ENCODE measurements at regions not wholly inside any gene's neighbourhood (a gene's known extent, or its start where the extent isn't known, plus 50 kb on each side); places are given as distances from the start of the nearest gene placed in this dataset.

DNA sequence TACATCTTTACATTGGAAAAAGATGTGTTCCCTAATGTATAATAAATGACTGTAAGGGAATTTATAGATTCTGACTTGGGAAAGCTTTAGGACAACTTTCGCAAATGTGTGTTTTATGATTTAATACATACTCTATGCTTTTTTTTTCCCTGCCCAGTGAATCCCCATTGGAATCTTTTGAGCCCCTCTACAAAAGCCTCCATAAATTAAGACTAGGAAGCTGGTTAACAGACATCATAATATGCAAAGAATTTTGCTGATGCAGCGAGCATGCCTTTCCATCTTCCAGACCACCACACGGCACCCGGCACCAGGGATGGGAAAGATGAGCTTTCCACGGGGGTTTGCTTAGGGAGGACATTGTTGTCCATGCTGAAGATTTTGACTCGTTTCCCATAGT, 156.1 kb upstream of the IVNS1ABP start:
- H3K79me2 ChIP-seq (ENCODE audit: insufficient read depth, low read length), result no peaks in the 10 kb centered on the region
- no peaks in the 10 kb centered on the region for H3K9me3 ChIP-seq (ENCODE audit: insufficient read depth, low read length)
- no peak overlapping the region for H3K4me3 ChIP-seq (ENCODE audit: insufficient read depth, low read length, poor library complexity, severe bottlenecking)
- H3K4me2 ChIP-seq (ENCODE audit: low read depth, low read length, poor library complexity, severe bottlenecking), result no peak overlapping the region
- no peak for TF ChIP-seq EZH2phosphoT487 (conservative IDR thresholded peaks at IDR 0.05; ENCODE audit: low read length)
- no peak for TF ChIP-seq CTCF (IDR thresholded peaks at IDR 0.05; ENCODE audit: insufficient read depth, low read length, poor library complexity, severe bottlenecking)
- no peaks in the 10 kb centered on the region for H3F3A ChIP-seq (ENCODE audit: insufficient read depth)
- H3K9ac ChIP-seq (ENCODE audit: low read length), result no peak overlapping the region
- no peak overlapping the region for H3K27ac ChIP-seq (ENCODE audit: low read depth, low read length)
- no peak overlapping the region for H2AFZ ChIP-seq (ENCODE audit: low read depth, low read length, severe bottlenecking)
- no peaks in the 10 kb centered on the region for H4K20me1 ChIP-seq (ENCODE audit: low read depth, low read length)
- H3K36me3 ChIP-seq (ENCODE audit: low read length), result no peaks in the 10 kb centered on the region
- no peaks in the 10 kb centered on the region for H3K27me3 ChIP-seq (ENCODE audit: low read length)
- H3K9me2 ChIP-seq (replicated peaks; ENCODE audit: insufficient read depth, low read length), result no peaks in the 10 kb centered on the region

DNA sequence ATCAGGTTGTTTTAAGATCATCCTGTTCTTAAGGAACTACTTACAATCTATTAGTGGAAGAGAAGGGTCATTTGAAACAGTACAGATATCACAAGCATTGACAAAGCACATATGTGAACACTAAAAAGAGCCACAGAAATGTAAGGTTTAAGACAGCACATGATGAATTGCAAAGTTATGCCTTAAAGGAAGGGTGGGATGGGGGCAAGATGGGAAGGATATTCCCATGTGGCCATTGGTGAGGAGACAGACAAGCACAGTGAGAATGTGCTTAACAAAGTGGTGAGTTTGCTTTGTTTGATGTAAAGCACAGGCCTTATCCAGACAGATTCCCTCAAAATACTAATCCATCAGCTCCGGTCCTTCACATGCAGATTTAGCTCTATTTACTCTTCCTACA, 151.6 kb upstream of the IVNS1ABP start:
- H4K20me1 ChIP-seq (ENCODE audit: low read depth, low read length), result no peaks in the 10 kb centered on the region
- no peak overlapping the region for H3K27ac ChIP-seq (ENCODE audit: low read depth, low read length)
- no peak overlapping the region for H3K4me3 ChIP-seq (ENCODE audit: insufficient read depth, low read length, poor library complexity, severe bottlenecking)
- H3K27me3 ChIP-seq (ENCODE audit: low read length), result no peaks in the 10 kb centered on the region
- H3K9me3 ChIP-seq (ENCODE audit: insufficient read depth, low read length), result no peaks in the 10 kb centered on the region
- no peaks in the 10 kb centered on the region for H3K36me3 ChIP-seq (ENCODE audit: low read length)
- no peak overlapping the region for H2AFZ ChIP-seq (ENCODE audit: low read depth, low read length, severe bottlenecking)
- no peaks in the 10 kb centered on the region for H3K9me2 ChIP-seq (replicated peaks; ENCODE audit: insufficient read depth, low read length)
- H3F3A ChIP-seq (ENCODE audit: insufficient read depth), result no peaks in the 10 kb centered on the region
- TF ChIP-seq EZH2phosphoT487 (conservative IDR thresholded peaks at IDR 0.05; ENCODE audit: low read length), result no peak
- TF ChIP-seq CTCF (IDR thresholded peaks at IDR 0.05; ENCODE audit: insufficient read depth, low read length, poor library complexity, severe bottlenecking), result no peak
- no peaks in the 10 kb centered on the region for H3K79me2 ChIP-seq (ENCODE audit: insufficient read depth, low read length)
- H3K9ac ChIP-seq (ENCODE audit: low read length), result no peak overlapping the region
- H3K4me2 ChIP-seq (ENCODE audit: low read depth, low read length, poor library complexity, severe bottlenecking), result no peak overlapping the region

DNA sequence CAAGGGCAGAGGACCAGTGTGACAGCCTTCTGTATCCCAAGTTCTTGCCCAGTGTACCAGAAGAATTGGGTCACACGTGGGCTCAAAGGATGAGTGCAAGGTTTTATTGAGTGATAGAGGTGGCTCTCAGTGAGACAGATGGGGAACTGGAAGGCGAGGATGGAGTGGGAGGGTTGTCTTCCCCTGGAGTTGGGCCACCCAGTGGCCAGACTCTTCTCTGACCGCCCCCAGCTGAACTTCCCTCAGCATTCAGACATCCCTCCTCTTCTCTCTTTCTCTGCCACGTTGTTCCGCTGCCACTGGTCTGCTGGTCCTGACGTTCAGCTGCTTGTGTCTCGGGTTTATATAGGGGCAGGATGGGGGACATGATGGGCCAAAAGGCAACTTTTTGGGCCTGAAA, 150.1 kb upstream of the IVNS1ABP start:
- Histone ChIP-seq H3K36me3 (ENCODE audit: low read length) (no peaks in the 10 kb centered on the region), H3K4me3 (ENCODE audit: insufficient read depth, low read length, poor library complexity, severe bottlenecking) (no peak overlapping the region), H3K27me3 (ENCODE audit: low read length) (no peaks in the 10 kb centered on the region), H3K27ac (ENCODE audit: low read depth, low read length) (no peak overlapping the region), H3K9me2 (replicated peaks; ENCODE audit: insufficient read depth, low read length) (no peaks in the 10 kb centered on the region), H4K20me1 (ENCODE audit: low read depth, low read length) (no peaks in the 10 kb centered on the region), H2AFZ (ENCODE audit: low read depth, low read length, severe bottlenecking) (no peak overlapping the region), H3F3A (ENCODE audit: insufficient read depth) (no peaks in the 10 kb centered on the region), H3K79me2 (ENCODE audit: insufficient read depth, low read length) (no peaks in the 10 kb centered on the region), H3K4me2 (ENCODE audit: low read depth, low read length, poor library complexity, severe bottlenecking) (no peak overlapping the region), H3K9ac (ENCODE audit: low read length) (no peak overlapping the region), H3K9me3 (ENCODE audit: insufficient read depth, low read length) (no peaks in the 10 kb centered on the region)
- TF ChIP-seq EZH2phosphoT487 (conservative IDR thresholded peaks at IDR 0.05; ENCODE audit: low read length) (no peak), CTCF (IDR thresholded peaks at IDR 0.05; ENCODE audit: insufficient read depth, low read length, poor library complexity, severe bottlenecking) (no peak)

GRCh38 chr1:185464777-185465176, 147.7 kb upstream of the IVNS1ABP start:
- H3K9me2 ChIP-seq (replicated peaks; ENCODE audit: insufficient read depth, low read length), result no peaks in the 10 kb centered on the region
- H3K36me3 ChIP-seq (ENCODE audit: low read length), result no peaks in the 10 kb centered on the region
- no peak overlapping the region for H3K4me2 ChIP-seq (ENCODE audit: low read depth, low read length, poor library complexity, severe bottlenecking)
- no peaks in the 10 kb centered on the region for H3K9me3 ChIP-seq (ENCODE audit: insufficient read depth, low read length)
- H4K20me1 ChIP-seq (ENCODE audit: low read depth, low read length), result no peaks in the 10 kb centered on the region
- no peak overlapping the region for H3K9ac ChIP-seq (ENCODE audit: low read length)
- H3K27me3 ChIP-seq (ENCODE audit: low read length), result no peaks in the 10 kb centered on the region
- H3K27ac ChIP-seq (ENCODE audit: low read depth, low read length), result no peak overlapping the region
- TF ChIP-seq EZH2phosphoT487 (conservative IDR thresholded peaks at IDR 0.05; ENCODE audit: low read length) (no peak), CTCF (IDR thresholded peaks at IDR 0.05; ENCODE audit: insufficient read depth, low read length, poor library complexity, severe bottlenecking) (no peak)
- H3K79me2 ChIP-seq (ENCODE audit: insufficient read depth, low read length), result no peaks in the 10 kb centered on the region
- no peak overlapping the region for H2AFZ ChIP-seq (ENCODE audit: low read depth, low read length, severe bottlenecking)
- no peaks in the 10 kb centered on the region for H3F3A ChIP-seq (ENCODE audit: insufficient read depth)
- H3K4me3 ChIP-seq (ENCODE audit: insufficient read depth, low read length, poor library complexity, severe bottlenecking), result no peak overlapping the region

All from SU-DHL-6 (cell line).